Thyroid gland (tissue), 4 donors: ENCODE measurements at regions not wholly inside any gene's neighbourhood (a gene's known extent, or its start where the extent isn't known, plus 50 kb on each side); places are given as distances from the start of the nearest gene placed in this dataset.

Experiments
- CTCF ChIP-seq, 6 experiments: fragments of 200-600 bp in 3 of 6; fragments of 450-650 bp in 3 of 6; sonication (generic) in 3 of 6; IDR thresholded peaks; one replicate each; pipeline ENCODE4 v1.5.1; 2016 to 2019; ENCODE audit warnings: antibody characterized with exemption in 6 of 6, mild to moderate bottlenecking in 2 of 6, inconsistent platforms in 1 of 6, moderate library complexity in 1 of 6
- POLR2A ChIP-seq, 2 donors: fragments of 450-650 bp; IDR thresholded peaks; one replicate each; pipeline ENCODE4 v1.6.1; 2017; ENCODE audit warnings: antibody characterized with exemption in 2 of 2, mild to moderate bottlenecking in 2 of 2, moderate library complexity in 1 of 2

- no peak for TF ChIP-seq CTCF (IDR thresholded peaks at IDR 0.05)
- TF ChIP-seq POLR2A (IDR thresholded peaks at IDR 0.05) = no peak
Observed at GRCh38 chr3:132803889-132804288, 81.7 kb upstream of the NPHP3 start.
